ENCODE measurements at regions not wholly inside any gene's neighbourhood (a gene's known extent, or its start where the extent isn't known, plus 50 kb on each side); places are given as distances from the start of the nearest gene placed in this dataset.
"Not testable (repeated sequence)": the region's sequence is repeated elsewhere in the genome, so short reads cannot be mapped to it uniquely, and the experiment has no call there.

- DNase-seq = no peak
Measured at GRCh38 chr10:45198486-45199204, 116.8 kb downstream of the OR13A1 start.

GRCh38 chr10:45199205-45199740 is 116.1 kb downstream of the OR13A1 start:
- DNase-seq = no peak

- DNase-seq = no peak
Measured at GRCh38 chr10:45201271-45201670, 114.1 kb downstream of the OR13A1 start.

GRCh38 chr10:45202242-45202641 is 113.2 kb downstream of the OR13A1 start:
- no peak for DNase-seq

- no peak for DNase-seq
Measured at GRCh38 chr10:45204954-45205775, 110.2 kb downstream of the OR13A1 start.

GRCh38 chr10:45209888-45210287 is 105.5 kb downstream of the OR13A1 start:
- no peak for DNase-seq

GRCh38 chr10:45211576-45211975 is 103.8 kb downstream of the OR13A1 start:
- DNase-seq = no peak

- no peak for DNase-seq
Measured at GRCh38 chr10:45219416-45219815, 96.0 kb downstream of the OR13A1 start.

- no peak for DNase-seq
Measured at GRCh38 chr10:45220931-45221330, 94.5 kb downstream of the OR13A1 start.

GRCh38 chr10:45224219-45224841 is 91.1 kb downstream of the OR13A1 start:
- DNase-seq = no peak

GRCh38 chr10:45227042-45227441 is 88.4 kb downstream of the OR13A1 start:
- no peak for DNase-seq

- DNase-seq = no peak
Measured at GRCh38 chr10:45227456-45227855, 88.0 kb downstream of the OR13A1 start.

GRCh38 chr10:45229823-45230222 is 85.6 kb downstream of the OR13A1 start:
- DNase-seq = no peak

GRCh38 chr10:45235260-45235769 is 80.1 kb downstream of the OR13A1 start:
- DNase-seq = peak; percentile 0

GRCh38 chr10:45235798-45236220 is 79.6 kb downstream of the OR13A1 start:
- DNase-seq = no peak

- no peak for DNase-seq
Measured at GRCh38 chr10:45238896-45239295, 76.5 kb downstream of the OR13A1 start.

GRCh38 chr10:45239642-45240041 is 75.8 kb downstream of the OR13A1 start:
- no peak for DNase-seq

- DNase-seq = no peak
Measured at GRCh38 chr10:45241865-45242520, 73.4 kb downstream of the OR13A1 start.

- no peak for DNase-seq
Measured at GRCh38 chr10:45243261-45243660, 72.1 kb downstream of the OR13A1 start.

GRCh38 chr10:45246522-45246921 is 68.9 kb downstream of the OR13A1 start:
- no peak for DNase-seq

GRCh38 chr10:45249978-45250693 is 65.3 kb downstream of the OR13A1 start:
- DNase-seq = peak; percentile 20

GRCh38 chr10:45250694-45251075 is 64.7 kb downstream of the OR13A1 start:
- DNase-seq = not testable (repeated sequence)
